ENCODE measurements at regions not wholly inside any gene's neighbourhood (a gene's known extent, or its start where the extent isn't known, plus 50 kb on each side); places are given as distances from the start of the nearest gene placed in this dataset.

- TF ChIP-seq CTCF (IDR thresholded peaks at IDR 0.05), result no peak
- TF ChIP-seq POLR2AphosphoS5 (IDR thresholded peaks at IDR 0.05), result no peak
Observed at GRCh38 chr4:115491686-115492085, 378.3 kb upstream of the NDST4 start.
